Right forelimb (tissue), 1 donor: ENCODE measurements at regions not wholly inside any gene's neighbourhood (a gene's known extent, or its start where the extent isn't known, plus 50 kb on each side); places are given as distances from the start of the nearest gene placed in this dataset.
"Not testable (repeated sequence)": the region's sequence is repeated elsewhere in the genome, so short reads cannot be mapped to it uniquely, and the experiment has no call there.

Experiments
- DNase-seq: peaks from one replicate; pipeline ENCODE4 v3.0.0-alpha.2; 2018

DNA sequence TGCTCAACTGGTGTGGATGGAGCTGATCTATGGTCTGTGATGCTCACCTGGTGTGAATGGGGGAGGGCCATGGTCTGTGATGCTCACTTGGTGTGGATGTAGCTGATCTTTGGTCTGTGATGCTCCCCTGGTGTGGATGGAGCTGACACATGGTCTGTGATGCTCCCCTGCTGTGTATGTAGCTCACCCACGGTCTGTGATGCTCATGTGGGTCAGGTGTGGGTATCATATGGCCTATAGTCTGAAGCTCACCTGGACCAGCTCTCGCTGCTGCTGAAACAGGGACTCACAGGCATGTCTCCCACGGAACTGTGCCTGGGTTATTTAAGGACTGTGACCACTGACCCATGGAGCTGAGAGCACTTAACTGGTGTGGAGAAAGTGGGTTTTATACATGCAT lies 109.7 kb downstream of the CRLF2 start:
- DNase-seq: no peak

DNA sequence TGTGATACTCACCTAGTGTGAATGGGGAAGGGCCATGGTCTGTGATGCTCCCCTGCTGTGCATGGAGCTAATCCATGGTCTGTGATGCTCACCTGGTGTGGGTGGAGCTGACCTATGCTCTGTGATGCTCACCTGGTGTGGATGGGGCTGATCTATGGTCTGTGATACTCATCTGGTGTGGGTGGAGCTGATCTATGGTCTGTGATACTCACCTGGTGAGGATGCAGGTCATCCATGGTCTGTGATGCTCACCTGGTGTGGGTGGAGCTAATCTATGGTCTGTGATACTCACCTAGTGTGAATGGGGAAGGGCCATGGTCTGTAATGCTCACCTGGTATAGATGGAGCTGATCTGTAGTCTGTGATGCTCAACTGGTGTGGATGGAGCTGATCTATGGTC lies 110.2 kb downstream of the CRLF2 start:
- DNase-seq: not testable (repeated sequence)

DNA sequence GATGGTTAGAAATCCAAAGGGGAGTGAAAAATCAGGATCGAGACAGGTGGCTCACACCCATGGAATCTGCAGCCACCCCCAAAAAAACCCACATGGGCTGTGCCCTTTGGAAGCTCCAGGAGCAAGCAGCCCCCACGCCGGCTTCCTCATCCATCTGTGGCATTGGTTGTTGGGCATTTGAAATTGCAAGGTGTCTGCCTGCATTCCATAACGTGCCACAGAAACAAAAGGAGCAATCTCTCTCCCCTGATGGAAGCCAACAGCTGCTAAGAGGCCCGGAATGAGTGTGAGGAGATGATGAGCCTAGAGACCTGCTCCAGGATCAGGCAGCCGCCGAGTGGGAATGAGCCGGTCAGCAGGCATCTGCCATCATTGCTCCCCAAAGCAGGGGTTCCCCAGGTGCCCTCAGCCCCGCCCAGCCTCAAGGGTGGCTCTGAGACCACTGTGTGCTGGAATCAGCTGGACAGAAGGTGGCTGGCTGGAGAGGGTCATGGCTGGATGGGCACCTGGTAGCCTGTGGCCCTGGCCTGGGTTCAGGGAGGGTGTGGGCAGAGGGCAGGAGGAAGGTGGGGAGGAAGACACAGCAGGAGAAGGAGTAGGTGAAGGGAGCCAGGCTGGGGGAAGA lies 113.2 kb downstream of the CRLF2 start:
- DNase-seq: no peak

DNA sequence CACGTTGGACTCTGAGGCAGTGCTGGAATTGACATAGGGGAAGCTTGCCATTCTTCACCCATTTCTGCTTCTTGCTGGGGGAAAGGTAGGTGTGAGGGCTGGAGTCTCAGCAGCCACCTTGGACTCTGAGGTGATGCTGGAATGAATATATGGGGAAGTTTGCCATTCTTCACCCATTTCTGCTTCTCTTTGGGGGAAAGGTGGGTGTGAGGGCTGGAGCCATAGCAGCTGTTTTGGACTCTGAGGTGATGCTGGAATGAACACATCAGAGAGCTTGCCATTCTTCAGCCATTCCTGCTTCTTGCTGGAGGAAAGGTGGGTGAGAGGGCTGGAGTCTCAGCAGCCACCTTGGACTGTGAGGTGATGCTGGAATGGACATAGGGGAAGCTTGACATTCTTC lies 115.1 kb downstream of the CRLF2 start:
- no peak for DNase-seq

DNA sequence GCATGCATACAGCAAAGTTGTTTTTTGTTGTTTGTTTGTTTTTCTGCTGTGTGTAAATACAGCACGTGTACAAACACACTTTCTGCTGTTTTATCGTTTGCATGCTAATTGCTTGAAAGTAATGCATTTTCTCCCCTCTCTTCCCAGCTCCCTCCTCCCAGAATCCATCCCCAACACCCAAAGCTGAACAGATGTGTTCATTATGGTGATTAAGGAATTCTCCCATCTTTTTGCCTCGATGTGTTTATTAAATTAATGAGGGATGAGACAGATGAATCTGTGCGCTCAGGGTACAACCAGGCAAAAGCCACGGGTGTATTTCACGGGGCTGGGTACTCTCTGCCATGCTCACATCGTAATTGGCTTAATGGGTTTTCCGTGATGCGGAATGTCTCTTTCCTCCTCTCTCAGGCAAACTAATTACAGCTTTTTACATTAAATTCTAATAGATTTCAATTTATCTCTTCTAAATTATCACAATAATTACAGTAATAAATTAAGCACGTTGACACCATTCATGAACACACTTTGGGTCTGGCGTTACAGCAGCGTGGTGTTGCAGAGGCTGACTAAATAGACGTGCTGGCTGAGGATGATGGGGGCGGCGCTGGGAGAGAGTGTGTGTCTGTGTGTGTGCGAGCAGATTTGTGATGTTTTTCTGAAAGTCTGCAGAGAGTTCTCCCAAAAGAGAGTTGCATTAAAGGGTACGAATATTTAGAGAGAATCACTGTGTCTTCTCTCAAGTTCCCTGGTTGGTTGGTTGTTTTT lies 117.7 kb downstream of the CRLF2 start:
- no peak for DNase-seq

DNA sequence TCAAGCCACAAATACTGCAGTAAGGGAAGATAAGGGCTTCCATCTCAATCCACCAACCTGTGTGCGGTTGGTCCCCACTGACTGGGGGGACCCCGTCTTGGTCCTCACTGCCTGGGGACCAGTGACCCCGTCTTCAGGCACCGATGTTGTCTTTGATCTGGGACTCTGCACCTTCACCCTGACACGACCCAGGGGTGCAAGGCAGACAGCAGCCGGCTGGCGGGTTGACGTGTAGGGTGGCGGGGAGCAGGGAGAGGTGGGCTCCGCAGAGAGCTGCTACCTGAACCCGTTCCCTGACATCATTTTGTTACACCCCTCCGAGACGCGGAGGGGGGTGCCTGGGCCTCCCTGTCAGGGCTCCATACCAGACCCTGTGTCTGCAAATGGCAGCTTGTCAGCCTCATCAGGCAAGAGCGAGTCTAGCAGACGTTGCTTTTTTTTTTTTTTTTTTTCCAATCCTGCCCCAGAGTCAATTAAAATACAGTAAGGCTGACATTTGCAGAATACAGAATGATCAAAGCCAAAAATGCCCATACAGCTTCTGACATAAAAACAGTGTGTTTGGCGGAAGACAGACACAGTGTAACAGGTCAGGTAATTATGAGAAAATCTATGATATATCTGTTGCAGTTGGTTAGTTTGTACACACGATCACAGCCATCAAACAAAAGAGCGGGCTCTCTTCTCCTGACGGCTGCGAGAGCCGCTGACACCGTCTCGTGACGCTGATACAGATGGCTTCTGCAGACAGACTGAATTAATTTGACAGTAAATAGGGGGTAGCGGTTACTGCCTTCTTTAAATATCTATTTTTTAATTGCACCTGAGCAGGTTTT lies 118.6 kb downstream of the CRLF2 start:
- no peak for DNase-seq

DNA sequence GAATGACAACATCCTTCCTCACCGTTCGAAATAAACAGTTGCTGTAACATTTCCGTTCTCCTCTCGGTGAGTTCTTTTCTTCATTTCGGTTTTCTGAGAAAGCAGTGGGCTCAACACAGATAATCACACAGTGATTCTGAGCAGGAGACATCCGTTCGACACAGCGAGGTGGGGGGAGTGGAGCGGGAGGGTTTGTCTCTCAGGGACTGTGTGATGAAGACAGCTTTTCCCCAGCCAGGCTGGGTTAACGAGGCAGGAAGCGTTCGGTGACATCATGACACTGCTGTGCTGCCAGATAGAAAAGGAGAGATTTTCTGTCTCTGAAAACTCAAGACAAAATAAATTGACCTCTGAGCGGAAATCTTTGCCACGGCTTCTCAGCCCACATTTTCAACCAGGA lies 119.3 kb downstream of the CRLF2 start:
- no peak for DNase-seq

DNA sequence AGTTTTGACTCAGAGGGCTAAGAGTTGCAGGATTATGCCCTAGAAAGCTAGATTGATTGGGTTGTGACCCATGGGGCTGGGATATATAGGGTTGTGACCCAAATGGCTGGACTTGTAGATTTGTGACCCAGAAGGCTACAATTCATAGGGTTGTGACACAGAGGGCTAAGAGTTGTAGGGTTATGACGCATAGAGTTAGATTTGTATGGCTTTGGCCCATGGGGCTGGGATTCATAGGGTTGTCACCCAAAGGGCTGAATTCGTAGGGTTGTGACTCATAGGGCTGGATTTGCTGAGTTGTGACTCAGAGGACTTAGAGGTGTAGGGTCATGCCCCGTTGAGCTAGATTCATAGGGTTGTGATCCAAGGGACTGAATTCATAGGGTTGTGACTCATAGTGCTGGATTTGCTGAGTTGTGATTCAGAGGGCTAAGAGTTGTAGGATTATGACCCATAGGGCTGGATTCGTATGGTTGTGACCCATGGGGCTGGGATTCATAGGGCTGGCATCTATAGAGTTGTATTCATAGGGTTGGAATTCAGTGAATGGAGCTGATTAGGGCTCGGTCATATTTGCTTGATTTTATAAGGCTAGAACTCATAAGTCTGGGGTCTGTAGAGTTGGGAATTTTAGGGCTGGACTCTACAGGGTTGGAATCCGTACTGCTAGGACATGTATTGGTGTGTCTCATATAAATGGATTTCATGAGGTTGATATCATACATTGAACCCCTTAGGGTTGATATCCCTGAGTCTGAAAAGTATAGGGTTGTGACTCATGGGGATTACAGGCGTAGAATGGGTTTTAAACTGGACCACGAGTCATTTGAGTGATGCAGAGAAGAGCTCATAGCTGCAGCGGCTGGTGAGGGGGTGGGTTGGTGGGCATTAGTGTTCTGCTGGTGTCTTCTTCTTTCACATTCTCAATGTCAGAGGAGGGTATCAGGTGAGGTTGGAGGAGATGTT lies 125.7 kb downstream of the CRLF2 start:
- no peak for DNase-seq

DNA sequence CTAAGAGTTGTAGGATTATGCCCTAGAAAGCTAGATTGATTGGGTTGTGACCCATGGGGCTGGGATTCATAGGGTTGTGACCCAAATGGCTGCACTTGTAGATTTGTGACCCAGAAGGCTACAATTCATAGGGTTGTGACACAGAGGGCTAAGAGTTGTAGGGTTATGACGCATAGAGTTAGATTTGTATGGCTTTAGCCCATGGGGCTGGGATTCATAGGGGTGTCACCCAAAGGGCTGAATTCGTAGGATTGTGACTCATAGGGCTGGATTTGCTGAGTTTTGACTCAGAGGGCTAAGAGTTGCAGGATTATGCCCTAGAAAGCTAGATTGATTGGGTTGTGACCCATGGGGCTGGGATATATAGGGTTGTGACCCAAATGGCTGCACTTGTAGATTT lies 126.6 kb downstream of the CRLF2 start:
- DNase-seq: not testable (repeated sequence)

DNA sequence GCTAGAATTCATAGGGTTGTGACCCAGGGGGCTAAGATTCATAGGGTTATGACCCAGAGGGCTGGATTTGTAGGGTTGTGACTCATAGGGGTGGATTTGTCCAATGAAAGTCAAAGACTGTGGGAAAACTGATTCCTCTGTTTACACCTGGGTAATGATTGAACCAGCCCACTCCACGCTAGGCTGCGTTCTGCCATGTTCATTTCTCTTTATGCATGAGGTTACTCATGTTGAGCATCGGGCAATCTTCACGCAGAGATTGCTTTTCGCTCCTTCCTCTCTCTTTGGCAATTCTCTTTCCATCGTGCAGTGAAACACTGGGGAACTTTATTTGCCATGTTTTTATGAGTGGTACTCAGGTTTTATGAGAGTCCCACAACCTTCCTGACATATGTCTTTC lies 127.8 kb downstream of the CRLF2 start:
- no peak for DNase-seq

DNA sequence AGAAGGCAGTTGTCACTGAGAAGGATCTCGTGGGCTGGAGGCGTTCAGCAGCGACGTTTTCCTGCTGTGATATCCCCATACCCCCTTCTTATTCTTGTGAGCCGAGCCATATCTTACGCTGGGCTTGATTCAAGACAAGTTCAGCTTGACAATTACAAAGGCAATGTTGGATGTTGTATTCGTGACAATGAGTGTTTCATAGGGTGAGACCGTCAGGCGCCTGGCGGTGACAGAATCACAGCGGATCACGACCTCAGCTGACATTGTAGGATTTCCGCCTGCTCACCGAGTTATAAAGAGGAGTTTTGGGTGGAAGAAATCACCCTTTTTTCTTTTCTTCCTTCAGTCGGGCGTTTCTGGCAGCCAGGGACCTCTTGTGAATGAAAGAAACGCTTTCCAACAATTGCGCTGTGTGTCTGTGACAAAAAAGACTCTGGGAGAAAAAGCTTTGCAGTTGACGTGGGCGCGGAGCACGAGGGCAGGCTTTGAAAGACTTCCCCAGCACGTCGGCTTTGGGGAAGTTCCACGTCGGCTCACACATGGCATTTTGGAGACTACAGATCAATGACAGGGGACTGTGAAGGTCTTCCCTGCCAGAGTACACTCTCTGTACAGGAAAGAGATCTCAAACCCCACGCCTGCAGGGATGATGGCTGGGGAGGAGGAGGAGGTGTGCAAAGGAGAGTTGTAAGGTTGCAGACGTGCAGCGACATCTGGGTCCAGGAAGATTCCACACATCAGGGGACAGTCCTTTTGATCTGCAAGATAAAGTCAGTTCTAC lies 135.4 kb downstream of the CRLF2 start:
- DNase-seq: no peak

DNA sequence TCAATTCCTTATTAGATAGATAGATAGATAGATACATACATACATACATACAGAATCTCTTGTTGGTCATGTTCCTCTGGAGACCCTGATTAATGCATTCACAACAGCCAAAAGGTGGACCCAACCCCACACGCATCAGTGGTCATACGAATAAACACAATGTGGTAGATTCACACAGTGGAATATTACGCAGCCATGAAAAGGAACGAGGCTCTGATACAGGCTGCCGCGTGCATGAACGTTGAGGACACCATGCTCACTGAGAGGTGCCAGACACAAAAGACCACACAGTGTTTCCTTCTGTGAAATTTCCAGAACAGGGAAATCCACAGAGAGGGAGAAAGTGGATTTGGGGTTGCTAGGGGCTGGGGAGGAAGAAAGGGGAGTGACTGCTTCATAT lies 136.7 kb downstream of the CRLF2 start:
- DNase-seq: no peak

DNA sequence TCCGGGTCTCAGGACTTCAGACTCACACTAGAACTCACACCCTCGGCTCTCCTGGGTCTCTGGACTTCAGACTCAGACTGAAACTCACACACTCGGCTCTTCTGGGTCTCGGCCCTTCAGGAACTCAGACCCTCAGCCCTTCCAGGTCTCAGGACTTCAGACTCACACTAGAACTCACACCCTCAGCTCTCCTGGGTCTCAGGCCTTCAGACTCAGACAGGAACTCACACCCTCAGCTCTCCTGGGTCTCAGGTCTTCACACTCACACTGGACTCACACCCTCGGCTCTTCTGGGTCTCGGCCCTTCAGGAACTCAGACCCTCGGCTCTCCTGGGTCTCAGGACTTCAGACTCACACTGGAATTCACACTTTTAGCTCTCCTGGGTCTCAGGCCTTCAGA lies 137.3 kb downstream of the CRLF2 start:
- DNase-seq: no peak

DNA sequence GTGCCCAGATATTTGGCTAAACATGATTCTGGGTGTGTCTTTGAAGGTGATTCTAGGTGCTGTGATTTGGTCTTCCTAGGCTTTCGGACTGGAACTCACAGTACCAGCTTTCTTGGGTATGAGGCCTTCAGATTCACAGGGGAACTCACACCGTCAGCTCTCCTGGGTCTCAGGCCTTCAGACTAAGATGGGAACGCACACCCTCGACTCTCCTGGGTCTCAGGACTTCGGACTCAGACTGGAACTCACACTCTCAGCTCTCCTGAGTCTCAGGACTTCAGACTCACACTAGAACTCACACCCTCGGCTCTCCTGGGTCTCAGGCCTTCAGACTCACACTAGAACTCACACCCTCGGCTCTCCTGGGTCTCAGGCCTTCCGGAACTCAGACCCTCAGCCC lies 137.7 kb downstream of the CRLF2 start:
- DNase-seq: no peak

DNA sequence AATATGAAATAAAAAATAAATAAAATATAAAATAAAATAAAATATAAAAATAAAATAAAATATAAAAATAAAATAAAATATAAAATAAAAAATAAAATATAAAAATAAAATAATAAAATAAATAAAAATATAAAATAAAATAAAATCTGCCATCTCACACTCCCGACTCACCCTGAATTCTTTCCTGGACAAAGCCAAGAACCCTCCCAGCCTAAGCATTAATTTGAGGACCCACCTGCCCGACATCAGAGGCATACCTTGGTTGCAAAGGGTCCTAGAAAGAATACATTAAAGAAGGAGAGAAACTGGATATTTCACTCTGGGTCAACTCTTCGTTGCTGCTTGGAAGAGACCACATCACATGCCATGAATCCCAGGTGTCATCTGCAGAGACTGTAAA lies 138.3 kb downstream of the CRLF2 start:
- DNase-seq: no peak

DNA sequence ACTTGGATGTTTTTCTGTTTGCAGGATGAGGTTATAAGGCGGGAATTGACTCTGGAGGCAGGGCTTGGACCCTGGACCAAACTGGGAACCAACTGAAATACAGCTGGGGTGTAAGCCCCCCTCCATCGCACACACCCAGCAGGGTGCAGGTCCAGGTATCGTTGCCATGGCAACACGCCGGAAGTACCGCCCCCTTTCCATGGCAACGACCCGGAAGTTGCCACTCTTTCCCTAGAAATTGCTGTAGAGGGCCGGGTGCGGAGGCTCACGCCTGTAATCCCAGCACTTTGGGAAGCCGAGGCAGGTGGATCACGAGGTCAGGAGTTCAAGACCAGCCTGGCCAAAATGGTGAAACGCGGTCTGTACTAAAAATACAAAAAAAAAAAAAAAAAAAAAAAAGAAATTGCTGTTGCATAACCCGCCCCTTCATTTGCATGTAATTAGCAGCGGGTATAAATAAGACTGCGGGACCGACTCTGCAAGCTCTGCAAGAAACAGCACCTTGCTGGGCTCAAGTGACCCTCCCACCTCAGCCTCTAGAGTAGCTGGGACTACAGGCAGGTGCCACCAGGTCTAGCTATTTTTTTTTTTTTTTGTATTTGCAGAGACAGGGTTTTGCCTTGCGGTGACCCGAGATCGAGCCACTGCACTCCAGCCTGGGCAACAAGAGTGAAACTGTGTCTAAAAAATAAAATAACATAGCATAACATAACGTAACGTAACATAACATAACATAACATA lies 139.6 kb downstream of the CRLF2 start:
- no peak for DNase-seq

DNA sequence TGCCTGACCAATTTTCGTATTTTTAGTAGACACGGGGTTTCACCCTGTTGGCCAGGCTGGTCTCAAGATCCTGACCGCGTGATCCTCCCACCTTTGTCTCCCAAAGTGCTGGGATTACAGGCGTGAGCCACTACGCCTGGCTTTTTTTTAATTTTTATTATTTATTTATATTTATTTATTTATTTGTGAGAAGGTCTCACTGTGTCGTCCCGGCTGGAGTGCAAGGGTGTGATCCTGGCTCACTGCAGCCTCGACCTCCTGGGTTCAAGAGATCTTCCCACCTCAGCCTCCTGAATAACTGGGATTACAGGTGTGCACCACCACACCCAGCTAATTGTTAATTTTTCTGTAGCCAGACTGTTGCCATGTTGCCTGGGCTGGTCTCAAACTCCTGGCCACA lies 141.1 kb downstream of the CRLF2 start:
- DNase-seq: no peak

DNA sequence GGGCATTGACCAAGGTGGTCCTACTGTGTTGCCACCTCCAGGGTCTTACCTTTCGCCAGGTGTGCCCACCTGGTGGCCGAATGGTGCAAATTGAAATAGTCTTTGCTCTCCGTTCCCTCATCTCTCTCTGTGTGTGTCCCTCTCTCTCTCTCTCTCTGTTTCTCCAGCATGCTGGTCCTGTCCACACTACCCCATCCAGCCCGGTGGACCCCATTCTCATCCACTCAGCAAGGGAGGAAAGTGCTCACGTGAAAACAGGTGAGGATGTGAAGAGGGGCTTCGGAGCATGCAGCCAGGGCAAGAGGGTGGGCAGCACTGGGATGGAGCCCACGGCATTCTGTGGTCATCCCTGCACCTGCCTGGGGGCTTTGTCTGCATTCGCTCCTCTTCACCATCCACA lies 150.1 kb downstream of the CRLF2 start:
- no peak for DNase-seq

DNA sequence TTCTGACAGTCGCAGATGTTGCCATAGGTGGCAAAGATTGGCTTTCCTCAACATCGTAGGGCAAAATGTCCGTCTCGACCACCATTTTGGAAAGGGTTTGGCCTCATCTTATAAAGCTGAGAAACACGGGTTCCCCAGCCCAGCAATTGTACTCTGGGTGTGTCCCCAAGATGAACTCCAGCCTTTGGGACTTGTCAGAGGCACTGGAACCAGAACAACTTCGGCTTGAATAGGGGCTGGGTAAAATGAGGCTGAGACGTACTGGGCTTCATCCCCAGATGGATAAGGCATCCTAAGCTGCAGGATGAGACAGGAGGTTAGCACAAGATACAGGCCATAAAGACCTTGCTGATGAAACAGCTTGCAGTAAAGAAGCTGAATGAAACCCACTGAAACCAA lies 151.9 kb downstream of the CRLF2 start:
- no peak for DNase-seq

DNA sequence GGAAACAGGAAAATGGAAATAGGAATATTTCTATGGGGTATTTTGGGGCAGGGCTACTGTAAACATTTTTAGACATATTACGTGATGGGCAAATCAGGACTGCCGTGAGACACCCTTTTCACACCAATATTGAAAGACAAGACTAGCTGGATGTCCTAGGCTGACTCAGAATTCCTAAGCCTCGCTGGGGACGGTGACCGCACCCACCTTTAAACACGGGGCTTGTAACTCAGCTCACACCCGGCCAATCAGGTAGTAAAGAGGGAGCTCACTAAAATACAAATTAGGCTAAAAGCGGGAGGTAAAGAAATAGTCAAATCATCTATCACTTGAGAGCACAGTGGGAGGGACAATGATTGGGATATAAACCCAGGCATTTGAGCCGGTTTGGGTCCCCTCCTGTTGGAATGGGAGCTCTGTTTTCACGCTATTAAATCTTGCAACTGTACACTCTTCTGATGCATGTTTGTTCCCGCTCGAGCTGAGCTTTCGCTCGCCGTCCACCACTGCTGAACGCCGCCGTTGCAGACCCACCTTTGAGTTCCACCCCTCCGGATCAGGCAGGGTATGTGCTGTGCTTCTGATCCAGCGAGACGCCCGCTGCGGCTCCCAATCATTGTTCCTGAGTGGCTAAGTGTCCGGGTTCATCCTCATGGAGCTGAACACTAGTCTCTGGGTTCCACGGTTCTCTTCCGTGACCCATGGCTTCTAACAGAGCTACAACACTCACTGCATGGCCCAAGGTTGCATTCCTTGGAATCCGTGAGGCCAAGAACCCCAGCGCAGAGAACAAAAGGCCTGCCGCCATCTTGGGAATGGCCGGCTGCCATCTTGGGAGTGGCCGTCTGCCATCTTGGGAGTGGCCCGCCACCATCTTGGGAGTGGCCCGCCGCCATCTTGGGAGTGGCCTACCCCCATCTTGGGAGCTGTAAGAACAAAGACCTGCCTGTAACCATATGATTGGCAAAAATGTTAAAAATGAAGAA lies 152.6 kb downstream of the CRLF2 start:
- DNase-seq: no peak
